Loucy (cell line): ENCODE measurements at regions not wholly inside any gene's neighbourhood (a gene's known extent, or its start where the extent isn't known, plus 50 kb on each side); places are given as distances from the start of the nearest gene placed in this dataset.

Source experiments
- EZH2phosphoT487 ChIP-seq: fragments of 200-600 bp; IDR thresholded peaks from 2 replicates; pipeline ENCODE4 v1.6.1; 2018; ENCODE audit warnings: antibody characterized with exemption, mild to moderate bottlenecking, moderate library complexity, borderline replicate concordance
- TF ChIP-seq, protein P1 (sequence below): fragments of 200-600 bp; sonication (generic); conservative IDR thresholded peaks from 2 replicates; pipeline ENCODE4 v1.5.1; 2014; ENCODE audit warnings: mild to moderate bottlenecking, antibody characterized with exemption, low read length

DNA sequence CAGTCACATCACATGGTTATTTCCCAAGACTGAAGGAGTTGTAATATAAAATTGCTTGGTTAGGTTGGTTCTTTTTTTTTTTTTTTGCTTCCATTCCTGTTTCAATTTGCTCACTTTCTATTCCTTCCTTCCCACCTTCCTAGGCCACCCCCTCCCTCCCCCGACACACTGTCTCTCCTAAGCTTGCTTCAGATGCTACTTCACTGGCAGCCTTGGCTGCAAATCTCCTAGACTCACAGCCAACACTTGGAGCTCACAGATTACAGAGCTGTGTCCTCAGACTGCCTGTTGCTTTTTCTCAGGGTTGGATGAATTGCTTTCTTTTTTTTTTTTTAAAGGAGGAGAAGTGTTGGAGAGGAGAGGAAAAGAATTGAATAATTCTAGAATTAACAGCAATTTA lies 77.3 kb upstream of the GRIN2B start:
- TF ChIP-seq, protein P1, sequence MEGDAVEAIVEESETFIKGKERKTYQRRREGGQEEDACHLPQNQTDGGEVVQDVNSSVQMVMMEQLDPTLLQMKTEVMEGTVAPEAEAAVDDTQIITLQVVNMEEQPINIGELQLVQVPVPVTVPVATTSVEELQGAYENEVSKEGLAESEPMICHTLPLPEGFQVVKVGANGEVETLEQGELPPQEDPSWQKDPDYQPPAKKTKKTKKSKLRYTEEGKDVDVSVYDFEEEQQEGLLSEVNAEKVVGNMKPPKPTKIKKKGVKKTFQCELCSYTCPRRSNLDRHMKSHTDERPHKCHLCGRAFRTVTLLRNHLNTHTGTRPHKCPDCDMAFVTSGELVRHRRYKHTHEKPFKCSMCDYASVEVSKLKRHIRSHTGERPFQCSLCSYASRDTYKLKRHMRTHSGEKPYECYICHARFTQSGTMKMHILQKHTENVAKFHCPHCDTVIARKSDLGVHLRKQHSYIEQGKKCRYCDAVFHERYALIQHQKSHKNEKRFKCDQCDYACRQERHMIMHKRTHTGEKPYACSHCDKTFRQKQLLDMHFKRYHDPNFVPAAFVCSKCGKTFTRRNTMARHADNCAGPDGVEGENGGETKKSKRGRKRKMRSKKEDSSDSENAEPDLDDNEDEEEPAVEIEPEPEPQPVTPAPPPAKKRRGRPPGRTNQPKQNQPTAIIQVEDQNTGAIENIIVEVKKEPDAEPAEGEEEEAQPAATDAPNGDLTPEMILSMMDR, result no peak
- TF ChIP-seq EZH2phosphoT487, result no peak
